PFSK-1 (cell line): ENCODE measurements at regions not wholly inside any gene's neighbourhood (a gene's known extent, or its start where the extent isn't known, plus 50 kb on each side); places are given as distances from the start of the nearest gene placed in this dataset.

Experiments used
- FOXP2 ChIP-seq: optimal IDR thresholded peaks from 2 replicates; pipeline ENCODE3; 2011; ENCODE audit warnings: borderline replicate concordance, control low read depth, inconsistent platforms; ENCODE audit not compliant: insufficient read depth; ENCODE audit errors: extremely low read length, extremely low read depth
- POLR2AphosphoS5 ChIP-seq: IDR thresholded peaks from 2 replicates; pipeline ENCODE4 v1.6.1; 2012; ENCODE audit warnings: low read depth, mild to moderate bottlenecking, control low read depth, low read length, moderate library complexity
- REST ChIP-seq, 2 experiments: IDR thresholded peaks; 2 replicates each; pipeline versions ENCODE4 v1.6.1 to v1.8.0; 2011 to 2012; ENCODE audit warnings: low read depth in 2 of 2, low read length in 2 of 2, control low read depth in 1 of 2, inconsistent platforms in 1 of 2, mild to moderate bottlenecking in 1 of 2, moderate library complexity in 1 of 2; ENCODE audit not compliant: insufficient read depth in 1 of 2
- SIN3A ChIP-seq: IDR thresholded peaks from 2 replicates; pipeline ENCODE4 v1.6.1; 2012; ENCODE audit warnings: mild to moderate bottlenecking, low read length, moderate library complexity, borderline replicate concordance; ENCODE audit not compliant: insufficient read depth
- TAF1 ChIP-seq: IDR thresholded peaks from 2 replicates; pipeline ENCODE4 v1.6.1; 2012; ENCODE audit warnings: low read length, control low read depth, borderline replicate concordance; ENCODE audit not compliant: insufficient read depth

- TF ChIP-seq TAF1 = no peak
- TF ChIP-seq REST (IDR thresholded peaks at IDR 0.05; ENCODE audit: insufficient read depth in 1 of 2, low read depth in 2 of 2, low read length in 2 of 2) = no peak
- no peak for TF ChIP-seq POLR2AphosphoS5
- TF ChIP-seq SIN3A = no peak
- TF ChIP-seq FOXP2 = no peak
Measured at GRCh38 chr12:18818579-18819268, 80.8 kb downstream of the CAPZA3 start.

GRCh38 chr12:18819484-18819883 lies 81.6 kb downstream of the CAPZA3 start:
- TF ChIP-seq POLR2AphosphoS5 (no peak), SIN3A (no peak), FOXP2 (no peak), REST (IDR thresholded peaks at IDR 0.05; ENCODE audit: insufficient read depth in 1 of 2, low read depth in 2 of 2, low read length in 2 of 2) (no peak), TAF1 (no peak)

GRCh38 chr12:18823461-18823860 lies 85.5 kb downstream of the CAPZA3 start:
- TF ChIP-seq TAF1 (no peak), POLR2AphosphoS5 (no peak), REST (IDR thresholded peaks at IDR 0.05; ENCODE audit: insufficient read depth in 1 of 2, low read depth in 2 of 2, low read length in 2 of 2) (no peak), SIN3A (no peak), FOXP2 (no peak)

- no peak for TF ChIP-seq TAF1
- TF ChIP-seq REST (IDR thresholded peaks at IDR 0.05; ENCODE audit: insufficient read depth in 1 of 2, low read depth in 2 of 2, low read length in 2 of 2) = no peak
- no peak for TF ChIP-seq SIN3A
- no peak for TF ChIP-seq FOXP2
- TF ChIP-seq POLR2AphosphoS5 = no peak
Measured at GRCh38 chr12:18824287-18824686, 86.4 kb downstream of the CAPZA3 start.

GRCh38 chr12:18825138-18825537 lies 87.2 kb downstream of the CAPZA3 start:
- TF ChIP-seq POLR2AphosphoS5 (no peak), FOXP2 (no peak), TAF1 (no peak), REST (IDR thresholded peaks at IDR 0.05; ENCODE audit: insufficient read depth in 1 of 2, low read depth in 2 of 2, low read length in 2 of 2) (no peak), SIN3A (no peak)
